GM12878 (cell line): ENCODE measurements at regions not wholly inside any gene's neighbourhood (a gene's known extent, or its start where the extent isn't known, plus 50 kb on each side); places are given as distances from the start of the nearest gene placed in this dataset.

Experiments used
- ATAC-seq: fragments of 200-7000 bp; cut with Tn5 transposase; 3 replicates; pipeline ENCODE4 v1.9.1; 2020; ENCODE audit warnings: mild to moderate bottlenecking, moderate library complexity
- BruUV-seq: library from RNA; stranded (reverse); fragments of 400-500 nt; replicated peaks from 2 replicates; lab custom pipeline; 2021; lab: Mats Ljungman, UMichigan
- CTCF ChIA-PET: fragments of 300-600 bp; sonication (Branson Sonifier 250); formaldehyde crosslinking; extraction: SDS; loops from one replicate; lab custom pipeline; 2021; ENCODE audit warnings: inconsistent platforms; lab: Yijun Ruan, JAX
- POLR2A ChIA-PET: fragments of 350-600 bp; formaldehyde crosslinking; extraction: SDS; loops from one replicate; lab custom pipeline; 2021; ENCODE audit warnings: inconsistent platforms; lab: Charles Lee
- RAD21 ChIA-PET: fragments of 300-600 bp; sonication (Branson Sonifier 250); formaldehyde crosslinking; loops from one replicate; lab custom pipeline; 2023; ENCODE audit warnings: antibody characterized with exemption; ENCODE audit not compliant: unreplicated experiment; lab: Charles Lee
- SMC1A ChIA-PET: fragments of 300-600 bp; sonication (Branson Sonifier 250); formaldehyde crosslinking; loops from one replicate; lab custom pipeline; 2023; ENCODE audit not compliant: unreplicated experiment, uncharacterized antibody; lab: Charles Lee
- DNase-seq: peaks from one replicate; pipeline ENCODE4 v3.0.0-alpha.2; 2011; ENCODE audit warnings: low read depth, low spot score
- FAIRE-seq: peaks from 3 replicates; lab custom pipeline; 2011; peaks lifted over from hg19 to GRCh38; lab: Jason Lieb, UNC
- H2AFZ ChIP-seq: 2 replicates; pipeline ENCODE4 v1.6.0; 2011; ENCODE audit warnings: low read depth, low read length, control low read depth; ENCODE audit not compliant: control insufficient read depth
- H3K27ac ChIP-seq: 2 replicates; pipeline ENCODE4 v1.5.1; 2011; ENCODE audit warnings: control low read depth; ENCODE audit not compliant: control insufficient read depth, insufficient read depth
- H3K27me3 ChIP-seq, 2 experiments: replicated peaks in 1 of 2; 2 replicates each; pipeline versions ENCODE4 v1.6.0 to v1.6.1; 2011; ENCODE audit warnings: low read length in 1 of 2; ENCODE audit not compliant: control insufficient read depth in 2 of 2, insufficient read depth in 2 of 2
- H3K36me3 ChIP-seq, 2 experiments: 2 replicates each; pipeline ENCODE4 v1.5.1; 2011; ENCODE audit warnings: low read length in 1 of 2; ENCODE audit not compliant: control insufficient read depth in 2 of 2, insufficient read depth in 2 of 2
- H3K4me1 ChIP-seq: 2 replicates; pipeline ENCODE4 v1.6.1; 2011; ENCODE audit warnings: mild to moderate bottlenecking, low read length, moderate library complexity, mixed read lengths; ENCODE audit not compliant: control insufficient read depth, insufficient read depth
- H3K4me2 ChIP-seq: 2 replicates; pipeline ENCODE4 v1.6.0; 2011; ENCODE audit warnings: control low read depth; ENCODE audit not compliant: control insufficient read depth, insufficient read depth
- H3K4me3 ChIP-seq: fragments of 200-600 bp; sonication (generic); 2 replicates; pipeline ENCODE4 v1.5.1; 2016
- H3K79me2 ChIP-seq: 2 replicates; pipeline ENCODE4 v1.6.0; 2011; ENCODE audit warnings: low read length; ENCODE audit not compliant: control insufficient read depth, insufficient read depth
- H3K9ac ChIP-seq: 2 replicates; pipeline ENCODE4 v1.8.0; 2011; ENCODE audit warnings: low read length, control low read depth, mixed read lengths; ENCODE audit not compliant: control insufficient read depth, insufficient read depth
- H3K9me3 ChIP-seq: replicated peaks from 3 replicates; pipeline ENCODE4 v1.5.1; 2011; ENCODE audit warnings: mild to moderate bottlenecking, low read length; ENCODE audit not compliant: control insufficient read depth, insufficient read depth
- H4K20me1 ChIP-seq: 2 replicates; pipeline ENCODE4 v1.6.0; 2011; ENCODE audit not compliant: control insufficient read depth, insufficient read depth
- BMI1 ChIP-seq: fragments of 450-650 bp; IDR thresholded peaks from 2 replicates; pipeline ENCODE4 v1.6.1; 2016; ENCODE audit warnings: mild to moderate bottlenecking, moderate library complexity, borderline replicate concordance
- CBX5 ChIP-seq: sonication (generic); IDR thresholded peaks from 2 replicates; pipeline ENCODE4 v1.6.1; 2016; ENCODE audit warnings: low read depth, moderate library complexity, mild to moderate bottlenecking, inconsistent platforms
- CTCF ChIP-seq, 3 experiments: IDR thresholded peaks in 2 of 3; conservative IDR thresholded peaks in 1 of 3; 2 replicates each; pipeline ENCODE4 v1.5.1; 2011; ENCODE audit warnings: low read depth in 3 of 3, low read length in 3 of 3, mild to moderate bottlenecking in 3 of 3, control low read depth in 2 of 3, moderate library complexity in 2 of 3, inconsistent platforms in 1 of 3, mixed read lengths in 1 of 3; ENCODE audit not compliant: control insufficient read depth in 2 of 3, insufficient read depth in 1 of 3; ENCODE audit errors: extremely low read depth in 1 of 3
- HSF1 ChIP-seq: fragments of 150-350 bp; IDR thresholded peaks from 2 replicates; pipeline ENCODE4 v1.6.1; 2014; ENCODE audit warnings: mild to moderate bottlenecking, low read depth, low read length
- IRF4 ChIP-seq: IDR thresholded peaks from 2 replicates; pipeline ENCODE4 v1.6.1; 2011; ENCODE audit warnings: low read depth, low read length
- MEF2B ChIP-seq: fragments of 450-650 bp; IDR thresholded peaks from 2 replicates; pipeline ENCODE4 v1.6.1; 2018; ENCODE audit warnings: mild to moderate bottlenecking, moderate library complexity; ENCODE audit not compliant: partially characterized antibody, poor library complexity, severe bottlenecking
- NFYA ChIP-seq: IDR thresholded peaks from 2 replicates; pipeline ENCODE4 v1.6.1; 2011; ENCODE audit warnings: low read depth, mild to moderate bottlenecking, low read length, improper control_type of control experiment, borderline replicate concordance
- NFYB ChIP-seq: IDR thresholded peaks from 2 replicates; pipeline ENCODE4 v1.6.1; 2011; ENCODE audit warnings: low read depth, mild to moderate bottlenecking, low read length, improper control_type of control experiment, moderate library complexity; ENCODE audit not compliant: insufficient read depth
- PAX5 ChIP-seq: IDR thresholded peaks from 2 replicates; pipeline ENCODE4 v1.6.1; 2011; ENCODE audit warnings: low read depth, low read length, borderline replicate concordance
- RAD21 ChIP-seq: IDR thresholded peaks from 2 replicates; pipeline ENCODE4 v1.6.1; 2011; ENCODE audit warnings: mild to moderate bottlenecking, low read depth, low read length, moderate library complexity; ENCODE audit not compliant: insufficient read depth
- RAD51 ChIP-seq: fragments of 450-650 bp; IDR thresholded peaks from 2 replicates; pipeline ENCODE4 v1.6.1; 2016; ENCODE audit warnings: moderate library complexity, mild to moderate bottlenecking, inconsistent platforms
- SPI1 ChIP-seq: IDR thresholded peaks from 2 replicates; pipeline ENCODE4 v1.6.1; 2011; ENCODE audit warnings: low read depth, mild to moderate bottlenecking, low read length, moderate library complexity, borderline replicate concordance; ENCODE audit not compliant: insufficient read depth
- WGBS: methylation state at CpG from one replicate; pipeline ENCODE4 v1.1.6; 2016; ENCODE audit warnings: low lambda C conversion rate; ENCODE audit not compliant: insufficient replicate concordance, insufficient coverage; ENCODE audit errors: missing lambda C conversion rate; 5-methylcytosine and 5-hydroxymethylcytosine counted together
- in situ Hi-C: fragments of 300-500 bp; cut with MboI; formaldehyde crosslinking; loops from 9 replicates; pipeline ENCODE4 v1.14.3; 2018; ENCODE audit warnings: mixed read lengths
- intact Hi-C: fragments of 100-400 bp; cut with micrococcal nuclease; formaldehyde crosslinking; loops from one replicate; pipeline ENCODE4 v1.14.2; 2022; ENCODE audit not compliant: unreplicated experiment

- Histone ChIP-seq H3K27ac (no peak overlapping the region), H3K79me2 (no peaks in the 10 kb centered on the region), H3K4me2 (no peak overlapping the region), H3K9ac (no peak overlapping the region), H3K9me3 (no peaks in the 10 kb centered on the region), H3K4me1 (no peaks in the 10 kb centered on the region), H3K36me3 (no peaks in the 10 kb centered on the region), H3K27me3 (no peaks in the 10 kb centered on the region; a peak in 4 of 4 replicates), H4K20me1 (no peaks in the 10 kb centered on the region), H2AFZ (no peak overlapping the region), H3K4me3 (no peak overlapping the region)
- ATAC-seq, result no peak
- ChIA-PET RAD21 (no interaction called here), CTCF (no interaction called here), SMC1A (no interaction called here), POLR2A (no interaction called here)
- no peak for FAIRE-seq
- no peak for TF ChIP-seq RAD51
- TF ChIP-seq MEF2B, result no peak
- no peak for TF ChIP-seq IRF4
- TF ChIP-seq SPI1, result no peak
- no peak for TF ChIP-seq RAD21
- no peak for TF ChIP-seq HSF1
- no peak for TF ChIP-seq PAX5
- no peak for TF ChIP-seq BMI1
- TF ChIP-seq NFYA, result no peak
- TF ChIP-seq CTCF (IDR thresholded peaks at IDR 0.05 in 2 of 3, conservative IDR thresholded peaks at IDR 0.05 in 1 of 3; ENCODE audit: control insufficient read depth in 2 of 3, extremely low read depth in 1 of 3, insufficient read depth in 1 of 3, low read depth in 3 of 3, low read length in 3 of 3), result no peak
- TF ChIP-seq NFYB, result no peak
- no peak for TF ChIP-seq CBX5
- in situ Hi-C loops, result no loop called here
- no TSS peak for BruUV-seq
- intact Hi-C loops, result no loop called here
- no peak for DNase-seq
- 32% methylated on average over 8 of the region's 8 CpGs for whole genome bisulfite sequencing
These were observed 179.8 kb downstream of the LINC00237 start for GRCh38 chr20:20926222-20926905.
